ENCODE measurements at regions not wholly inside any gene's neighbourhood (a gene's known extent, or its start where the extent isn't known, plus 50 kb on each side); places are given as distances from the start of the nearest gene placed in this dataset.

- CTCF ChIA-PET: no interaction called here
- POLR2A ChIA-PET: no interaction called here
- Histone ChIP-seq H3K27ac (ENCODE audit: insufficient read depth in 1 of 2, low read depth in 1 of 2, low read length in 2 of 2, poor library complexity in 1 of 2, severe bottlenecking in 2 of 2) (no peak overlapping the region), H3K4me3 (ENCODE audit: control insufficient read depth in 1 of 7, extremely low read depth in 1 of 7, insufficient read depth in 4 of 7, low read depth in 2 of 7, low read length in 6 of 7) (no peak overlapping the region), H3K36me3 (ENCODE audit: control insufficient read depth in 4 of 4, insufficient read depth in 4 of 4, low read length in 3 of 4) (no peaks in the 10 kb centered on the region), H3K9me3 (ENCODE audit: control extremely low read depth in 1 of 5, control insufficient read depth in 4 of 5, insufficient read depth in 2 of 5, low read depth in 1 of 5, low read length in 4 of 5) (no peaks in the 10 kb centered on the region), H3K4me1 (ENCODE audit: control extremely low read depth in 1 of 4, control insufficient read depth in 4 of 4, insufficient read depth in 4 of 4, low read length in 3 of 4) (no peaks in the 10 kb centered on the region), H3K27me3 (replicated peaks in 2 of 5; ENCODE audit: control insufficient read depth in 4 of 5, insufficient read depth in 5 of 5, low read length in 4 of 5) (no peaks in the 10 kb centered on the region)
- DNase-seq: no peak
- 90% methylated on average over 3 of the region's 6 CpGs for WGBS (ENCODE audit: insufficient coverage)
Measured at GRCh38 chr18:10114717-10115463, 201.1 kb downstream of the VAPA start.

- DNase-seq: no peak
- no peaks in the 10 kb centered on the region for H3K4me1 ChIP-seq (ENCODE audit: control extremely low read depth in 1 of 4, control insufficient read depth in 4 of 4, insufficient read depth in 4 of 4, low read length in 3 of 4)
- ChIA-PET POLR2A (no interaction called here), CTCF (no interaction called here)
- no peaks in the 10 kb centered on the region for H3K36me3 ChIP-seq (ENCODE audit: control insufficient read depth in 4 of 4, insufficient read depth in 4 of 4, low read length in 3 of 4)
- no peaks in the 10 kb centered on the region for H3K27me3 ChIP-seq (replicated peaks in 2 of 5; ENCODE audit: control insufficient read depth in 4 of 5, insufficient read depth in 5 of 5, low read length in 4 of 5)
- no peaks in the 10 kb centered on the region for H3K9me3 ChIP-seq (ENCODE audit: control extremely low read depth in 1 of 5, control insufficient read depth in 4 of 5, insufficient read depth in 2 of 5, low read depth in 1 of 5, low read length in 4 of 5)
- no peak overlapping the region for H3K4me3 ChIP-seq (ENCODE audit: control insufficient read depth in 1 of 7, extremely low read depth in 1 of 7, insufficient read depth in 4 of 7, low read depth in 2 of 7, low read length in 6 of 7)
- no peak overlapping the region for H3K27ac ChIP-seq (ENCODE audit: insufficient read depth in 1 of 2, low read depth in 1 of 2, low read length in 2 of 2, poor library complexity in 1 of 2, severe bottlenecking in 2 of 2)
- 100% methylated on average over 1 of the region's 3 CpGs for WGBS (ENCODE audit: insufficient coverage)
Measured at GRCh38 chr18:10116574-10116973, 202.8 kb downstream of the VAPA start.

DNA sequence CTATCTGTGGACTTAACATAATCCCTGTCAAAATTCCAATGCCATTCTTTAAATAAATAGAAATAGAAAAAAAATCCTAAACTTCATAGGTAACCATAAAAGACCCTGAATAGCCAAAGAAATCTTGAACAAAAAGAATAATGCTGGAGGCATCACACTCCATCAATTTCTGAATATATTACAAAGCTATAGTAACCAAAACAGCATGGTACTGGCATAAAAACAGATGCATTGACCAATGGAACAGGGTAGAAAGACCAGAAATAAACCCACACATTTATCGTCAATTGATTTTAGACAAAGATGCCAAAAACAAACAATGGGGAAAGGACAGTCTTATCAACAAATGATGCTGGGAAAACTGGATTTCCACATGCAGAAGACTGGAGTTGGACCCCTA lies 205.7 kb downstream of the VAPA start:
- Histone ChIP-seq H3K4me3 (ENCODE audit: control insufficient read depth in 1 of 7, extremely low read depth in 1 of 7, insufficient read depth in 4 of 7, low read depth in 2 of 7, low read length in 6 of 7) (no peak overlapping the region), H3K27me3 (replicated peaks in 2 of 5; ENCODE audit: control insufficient read depth in 4 of 5, insufficient read depth in 5 of 5, low read length in 4 of 5) (peaks cover 0 to 2% (median 0%) of the 10 kb centered on the region in 5 experiments), H3K4me1 (ENCODE audit: control extremely low read depth in 1 of 4, control insufficient read depth in 4 of 4, insufficient read depth in 4 of 4, low read length in 3 of 4) (no peaks in the 10 kb centered on the region), H3K36me3 (ENCODE audit: control insufficient read depth in 4 of 4, insufficient read depth in 4 of 4, low read length in 3 of 4) (no peaks in the 10 kb centered on the region), H3K9me3 (ENCODE audit: control extremely low read depth in 1 of 5, control insufficient read depth in 4 of 5, insufficient read depth in 2 of 5, low read depth in 1 of 5, low read length in 4 of 5) (no peaks in the 10 kb centered on the region), H3K27ac (ENCODE audit: insufficient read depth in 1 of 2, low read depth in 1 of 2, low read length in 2 of 2, poor library complexity in 1 of 2, severe bottlenecking in 2 of 2) (no peak overlapping the region)
- CTCF ChIA-PET: no interaction called here
- WGBS (ENCODE audit: insufficient coverage): 100% methylated on average over 1 of the region's 1 CpG
- POLR2A ChIA-PET: no interaction called here
- DNase-seq: no peak

- no peaks in the 10 kb centered on the region for H3K4me1 ChIP-seq (ENCODE audit: control extremely low read depth in 1 of 4, control insufficient read depth in 4 of 4, insufficient read depth in 4 of 4, low read length in 3 of 4)
- DNase-seq: no peak
- no peaks in the 10 kb centered on the region for H3K9me3 ChIP-seq (ENCODE audit: control extremely low read depth in 1 of 5, control insufficient read depth in 4 of 5, insufficient read depth in 2 of 5, low read depth in 1 of 5, low read length in 4 of 5)
- no CpG with 5 or more reads among the region's 1 CpG for WGBS (ENCODE audit: insufficient coverage)
- peaks cover 0 to 2% (median 0%) of the 10 kb centered on the region in 5 experiments for H3K27me3 ChIP-seq (replicated peaks in 2 of 5; ENCODE audit: control insufficient read depth in 4 of 5, insufficient read depth in 5 of 5, low read length in 4 of 5)
- H3K27ac ChIP-seq (ENCODE audit: insufficient read depth in 1 of 2, low read depth in 1 of 2, low read length in 2 of 2, poor library complexity in 1 of 2, severe bottlenecking in 2 of 2): no peak overlapping the region
- no peaks in the 10 kb centered on the region for H3K36me3 ChIP-seq (ENCODE audit: control insufficient read depth in 4 of 4, insufficient read depth in 4 of 4, low read length in 3 of 4)
- ChIA-PET CTCF (no interaction called here), POLR2A (no interaction called here)
- H3K4me3 ChIP-seq (ENCODE audit: control insufficient read depth in 1 of 7, extremely low read depth in 1 of 7, insufficient read depth in 4 of 7, low read depth in 2 of 7, low read length in 6 of 7): no peak overlapping the region
Measured at GRCh38 chr18:10119991-10120390, 206.2 kb downstream of the VAPA start.

DNA sequence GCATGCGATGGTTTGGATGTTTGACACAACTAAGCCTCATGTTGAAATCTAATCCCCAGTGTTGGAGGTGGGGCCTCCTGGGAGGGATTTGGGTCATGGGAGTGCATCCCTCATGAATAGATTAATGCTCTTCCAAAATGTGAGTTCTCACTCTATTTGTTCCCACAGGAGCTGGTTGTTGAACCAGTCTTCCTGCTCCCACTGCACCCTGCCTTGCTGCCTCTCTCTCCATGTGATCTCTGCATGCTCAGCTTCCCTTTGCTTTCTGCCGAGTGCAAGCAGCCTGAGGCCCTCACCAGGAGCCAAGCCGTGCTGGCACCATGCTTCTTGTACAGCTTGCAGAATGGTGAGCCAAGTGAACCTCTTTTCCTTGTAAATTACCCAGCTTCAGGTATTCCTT lies 206.8 kb downstream of the VAPA start:
- H3K27ac ChIP-seq (ENCODE audit: insufficient read depth in 1 of 2, low read depth in 1 of 2, low read length in 2 of 2, poor library complexity in 1 of 2, severe bottlenecking in 2 of 2): no peak overlapping the region
- no peaks in the 10 kb centered on the region for H3K4me1 ChIP-seq (ENCODE audit: control extremely low read depth in 1 of 4, control insufficient read depth in 4 of 4, insufficient read depth in 4 of 4, low read length in 3 of 4)
- ChIA-PET CTCF (no interaction called here), POLR2A (no interaction called here)
- WGBS (ENCODE audit: insufficient coverage): 98% methylated on average over 3 of the region's 3 CpGs
- H3K36me3 ChIP-seq (ENCODE audit: control insufficient read depth in 4 of 4, insufficient read depth in 4 of 4, low read length in 3 of 4): no peaks in the 10 kb centered on the region
- H3K27me3 ChIP-seq (replicated peaks in 2 of 5; ENCODE audit: control insufficient read depth in 4 of 5, insufficient read depth in 5 of 5, low read length in 4 of 5): peaks cover 0 to 2% (median 0%) of the 10 kb centered on the region in 5 experiments
- no peak for DNase-seq
- H3K9me3 ChIP-seq (ENCODE audit: control extremely low read depth in 1 of 5, control insufficient read depth in 4 of 5, insufficient read depth in 2 of 5, low read depth in 1 of 5, low read length in 4 of 5): no peaks in the 10 kb centered on the region
- H3K4me3 ChIP-seq (ENCODE audit: control insufficient read depth in 1 of 7, extremely low read depth in 1 of 7, insufficient read depth in 4 of 7, low read depth in 2 of 7, low read length in 6 of 7): no peak overlapping the region

GRCh38 chr18:10121028-10121427 lies 207.2 kb downstream of the VAPA start:
- CTCF ChIA-PET: no interaction called here
- no peak for DNase-seq
- Histone ChIP-seq H3K27ac (ENCODE audit: insufficient read depth in 1 of 2, low read depth in 1 of 2, low read length in 2 of 2, poor library complexity in 1 of 2, severe bottlenecking in 2 of 2) (no peak overlapping the region), H3K36me3 (ENCODE audit: control insufficient read depth in 4 of 4, insufficient read depth in 4 of 4, low read length in 3 of 4) (no peaks in the 10 kb centered on the region), H3K4me1 (ENCODE audit: control extremely low read depth in 1 of 4, control insufficient read depth in 4 of 4, insufficient read depth in 4 of 4, low read length in 3 of 4) (no peaks in the 10 kb centered on the region), H3K9me3 (ENCODE audit: control extremely low read depth in 1 of 5, control insufficient read depth in 4 of 5, insufficient read depth in 2 of 5, low read depth in 1 of 5, low read length in 4 of 5) (no peaks in the 10 kb centered on the region), H3K4me3 (ENCODE audit: control insufficient read depth in 1 of 7, extremely low read depth in 1 of 7, insufficient read depth in 4 of 7, low read depth in 2 of 7, low read length in 6 of 7) (no peak overlapping the region), H3K27me3 (replicated peaks in 2 of 5; ENCODE audit: control insufficient read depth in 4 of 5, insufficient read depth in 5 of 5, low read length in 4 of 5) (peaks cover 0 to 2% (median 0%) of the 10 kb centered on the region in 5 experiments)
- no CpG with 5 or more reads among the region's 1 CpG for whole genome bisulfite sequencing (ENCODE audit: insufficient coverage)
- POLR2A ChIA-PET: no interaction called here

- ChIA-PET CTCF (no interaction called here), POLR2A (no interaction called here)
- 96% methylated on average over 4 of the region's 11 CpGs for WGBS (ENCODE audit: insufficient coverage)
- no peaks in the 10 kb centered on the region for H3K36me3 ChIP-seq (ENCODE audit: control insufficient read depth in 4 of 4, insufficient read depth in 4 of 4, low read length in 3 of 4)
- H3K27me3 ChIP-seq (replicated peaks in 2 of 5; ENCODE audit: control insufficient read depth in 4 of 5, insufficient read depth in 5 of 5, low read length in 4 of 5): peaks cover 0 to 2% (median 0%) of the 10 kb centered on the region in 5 experiments
- no peaks in the 10 kb centered on the region for H3K9me3 ChIP-seq (ENCODE audit: control extremely low read depth in 1 of 5, control insufficient read depth in 4 of 5, insufficient read depth in 2 of 5, low read depth in 1 of 5, low read length in 4 of 5)
- no peak overlapping the region for H3K4me3 ChIP-seq (ENCODE audit: control insufficient read depth in 1 of 7, extremely low read depth in 1 of 7, insufficient read depth in 4 of 7, low read depth in 2 of 7, low read length in 6 of 7)
- no peaks in the 10 kb centered on the region for H3K4me1 ChIP-seq (ENCODE audit: control extremely low read depth in 1 of 4, control insufficient read depth in 4 of 4, insufficient read depth in 4 of 4, low read length in 3 of 4)
- DNase-seq: no peak
- no peak overlapping the region for H3K27ac ChIP-seq (ENCODE audit: insufficient read depth in 1 of 2, low read depth in 1 of 2, low read length in 2 of 2, poor library complexity in 1 of 2, severe bottlenecking in 2 of 2)
Measured at GRCh38 chr18:10121786-10122515, 208.1 kb downstream of the VAPA start.

Data from common myeloid progenitor, CD34-positive (primary cell).